GM12878 (cell line): ENCODE measurements at regions not wholly inside any gene's neighbourhood (a gene's known extent, or its start where the extent isn't known, plus 50 kb on each side); places are given as distances from the start of the nearest gene placed in this dataset.
"Not testable (repeated sequence)": the region's sequence is repeated elsewhere in the genome, so short reads cannot be mapped to it uniquely, and the experiment has no call there.

Experiments used
- ATAC-seq: fragments of 200-7000 bp; cut with Tn5 transposase; 3 replicates; pipeline ENCODE4 v1.9.1; 2020; ENCODE audit warnings: mild to moderate bottlenecking, moderate library complexity
- BruUV-seq: library from RNA; stranded (reverse); fragments of 400-500 nt; replicated peaks from 2 replicates; lab custom pipeline; 2021; lab: Mats Ljungman, UMichigan
- CTCF ChIA-PET: fragments of 300-600 bp; sonication (Branson Sonifier 250); formaldehyde crosslinking; extraction: SDS; loops from one replicate; lab custom pipeline; 2021; ENCODE audit warnings: inconsistent platforms; lab: Yijun Ruan, JAX
- POLR2A ChIA-PET: fragments of 350-600 bp; formaldehyde crosslinking; extraction: SDS; loops from one replicate; lab custom pipeline; 2021; ENCODE audit warnings: inconsistent platforms; lab: Charles Lee
- RAD21 ChIA-PET: fragments of 300-600 bp; sonication (Branson Sonifier 250); formaldehyde crosslinking; loops from one replicate; lab custom pipeline; 2023; ENCODE audit warnings: antibody characterized with exemption; ENCODE audit not compliant: unreplicated experiment; lab: Charles Lee
- SMC1A ChIA-PET: fragments of 300-600 bp; sonication (Branson Sonifier 250); formaldehyde crosslinking; loops from one replicate; lab custom pipeline; 2023; ENCODE audit not compliant: unreplicated experiment, uncharacterized antibody; lab: Charles Lee
- DNase-seq: peaks from one replicate; pipeline ENCODE4 v3.0.0-alpha.2; 2011; ENCODE audit warnings: low read depth, low spot score
- FAIRE-seq: peaks from 3 replicates; lab custom pipeline; 2011; peaks lifted over from hg19 to GRCh38; lab: Jason Lieb, UNC
- H2AFZ ChIP-seq: 2 replicates; pipeline ENCODE4 v1.6.0; 2011; ENCODE audit warnings: low read depth, low read length, control low read depth; ENCODE audit not compliant: control insufficient read depth
- H3K27ac ChIP-seq: 2 replicates; pipeline ENCODE4 v1.5.1; 2011; ENCODE audit warnings: control low read depth; ENCODE audit not compliant: control insufficient read depth, insufficient read depth
- H3K27me3 ChIP-seq, 2 experiments: replicated peaks in 1 of 2; 2 replicates each; pipeline versions ENCODE4 v1.6.0 to v1.6.1; 2011; ENCODE audit warnings: low read length in 1 of 2; ENCODE audit not compliant: control insufficient read depth in 2 of 2, insufficient read depth in 2 of 2
- H3K36me3 ChIP-seq, 2 experiments: 2 replicates each; pipeline ENCODE4 v1.5.1; 2011; ENCODE audit warnings: low read length in 1 of 2; ENCODE audit not compliant: control insufficient read depth in 2 of 2, insufficient read depth in 2 of 2
- H3K4me1 ChIP-seq: 2 replicates; pipeline ENCODE4 v1.6.1; 2011; ENCODE audit warnings: mild to moderate bottlenecking, low read length, moderate library complexity, mixed read lengths; ENCODE audit not compliant: control insufficient read depth, insufficient read depth
- H3K4me2 ChIP-seq: 2 replicates; pipeline ENCODE4 v1.6.0; 2011; ENCODE audit warnings: control low read depth; ENCODE audit not compliant: control insufficient read depth, insufficient read depth
- H3K4me3 ChIP-seq: fragments of 200-600 bp; sonication (generic); 2 replicates; pipeline ENCODE4 v1.5.1; 2016
- H3K79me2 ChIP-seq: 2 replicates; pipeline ENCODE4 v1.6.0; 2011; ENCODE audit warnings: low read length; ENCODE audit not compliant: control insufficient read depth, insufficient read depth
- H3K9ac ChIP-seq: 2 replicates; pipeline ENCODE4 v1.8.0; 2011; ENCODE audit warnings: low read length, control low read depth, mixed read lengths; ENCODE audit not compliant: control insufficient read depth, insufficient read depth
- H3K9me3 ChIP-seq: replicated peaks from 3 replicates; pipeline ENCODE4 v1.5.1; 2011; ENCODE audit warnings: mild to moderate bottlenecking, low read length; ENCODE audit not compliant: control insufficient read depth, insufficient read depth
- H4K20me1 ChIP-seq: 2 replicates; pipeline ENCODE4 v1.6.0; 2011; ENCODE audit not compliant: control insufficient read depth, insufficient read depth
- BACH1 ChIP-seq: fragments of 450-650 bp; IDR thresholded peaks from 2 replicates; pipeline ENCODE4 v1.6.1; 2017; ENCODE audit warnings: mild to moderate bottlenecking, borderline replicate concordance
- SMAD5 ChIP-seq: IDR thresholded peaks from 2 replicates; pipeline ENCODE4 v1.6.1; 2016; ENCODE audit warnings: antibody characterized with exemption, low read depth
- WGBS: methylation state at CpG from one replicate; pipeline ENCODE4 v1.1.6; 2016; ENCODE audit warnings: low lambda C conversion rate; ENCODE audit not compliant: insufficient replicate concordance, insufficient coverage; ENCODE audit errors: missing lambda C conversion rate; 5-methylcytosine and 5-hydroxymethylcytosine counted together
- in situ Hi-C: fragments of 300-500 bp; cut with MboI; formaldehyde crosslinking; loops from 9 replicates; pipeline ENCODE4 v1.14.3; 2018; ENCODE audit warnings: mixed read lengths
- intact Hi-C: fragments of 100-400 bp; cut with micrococcal nuclease; formaldehyde crosslinking; loops from one replicate; pipeline ENCODE4 v1.14.2; 2022; ENCODE audit not compliant: unreplicated experiment
- TF ChIP-seq, protein P1 (sequence below): IDR thresholded peaks from 2 replicates; pipeline ENCODE4 v1.6.1; 2011; ENCODE audit warnings: low read depth, low read length, improper control_type of control experiment, borderline replicate concordance
- TF ChIP-seq, protein P2 (sequence below): fragments of 450-650 bp; IDR thresholded peaks from 2 replicates; pipeline ENCODE4 v1.6.1; 2017; ENCODE audit warnings: antibody characterized with exemption, mild to moderate bottlenecking, moderate library complexity

DNA sequence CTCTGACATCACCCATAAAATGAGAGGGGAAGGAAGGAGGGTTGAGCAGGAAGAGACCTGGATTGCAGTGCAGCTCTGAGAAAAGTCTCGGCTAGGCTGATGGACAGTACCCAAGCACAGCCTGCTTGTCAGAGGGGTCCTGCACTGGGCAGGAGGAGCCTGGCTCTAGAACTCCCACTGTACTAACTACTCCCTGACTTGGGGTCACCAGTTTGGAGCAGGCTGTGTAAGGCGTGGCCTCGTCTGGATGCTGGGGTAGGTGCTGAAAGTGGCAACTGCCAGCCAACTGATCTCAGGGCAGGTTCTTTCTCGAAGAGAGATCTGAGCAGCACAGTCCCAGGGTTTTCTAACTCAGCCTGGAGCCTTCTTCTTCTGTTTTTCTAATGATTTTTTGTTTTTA, 176.3 kb downstream of the ATP23 start:
- RAD21 ChIA-PET, result no interaction called here
- 5% methylated on average over 4 of the region's 4 CpGs for WGBS
- Histone ChIP-seq H3K27ac (no peak overlapping the region), H3K4me3 (no peak overlapping the region), H3K9me3 (no peaks in the 10 kb centered on the region), H3K79me2 (no peaks in the 10 kb centered on the region), H2AFZ (no peak overlapping the region), H3K36me3 (no peaks in the 10 kb centered on the region), H3K4me2 (no peak overlapping the region), H4K20me1 (no peaks in the 10 kb centered on the region), H3K9ac (no peak overlapping the region), H3K27me3 (no peaks in the 10 kb centered on the region), H3K4me1 (no peaks in the 10 kb centered on the region)
- TF ChIP-seq, protein P1, sequence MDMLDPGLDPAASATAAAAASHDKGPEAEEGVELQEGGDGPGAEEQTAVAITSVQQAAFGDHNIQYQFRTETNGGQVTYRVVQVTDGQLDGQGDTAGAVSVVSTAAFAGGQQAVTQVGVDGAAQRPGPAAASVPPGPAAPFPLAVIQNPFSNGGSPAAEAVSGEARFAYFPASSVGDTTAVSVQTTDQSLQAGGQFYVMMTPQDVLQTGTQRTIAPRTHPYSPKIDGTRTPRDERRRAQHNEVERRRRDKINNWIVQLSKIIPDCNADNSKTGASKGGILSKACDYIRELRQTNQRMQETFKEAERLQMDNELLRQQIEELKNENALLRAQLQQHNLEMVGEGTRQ, result no peak
- TF ChIP-seq SMAD5 (no peak), BACH1 (no peak)
- TF ChIP-seq, protein P2, sequence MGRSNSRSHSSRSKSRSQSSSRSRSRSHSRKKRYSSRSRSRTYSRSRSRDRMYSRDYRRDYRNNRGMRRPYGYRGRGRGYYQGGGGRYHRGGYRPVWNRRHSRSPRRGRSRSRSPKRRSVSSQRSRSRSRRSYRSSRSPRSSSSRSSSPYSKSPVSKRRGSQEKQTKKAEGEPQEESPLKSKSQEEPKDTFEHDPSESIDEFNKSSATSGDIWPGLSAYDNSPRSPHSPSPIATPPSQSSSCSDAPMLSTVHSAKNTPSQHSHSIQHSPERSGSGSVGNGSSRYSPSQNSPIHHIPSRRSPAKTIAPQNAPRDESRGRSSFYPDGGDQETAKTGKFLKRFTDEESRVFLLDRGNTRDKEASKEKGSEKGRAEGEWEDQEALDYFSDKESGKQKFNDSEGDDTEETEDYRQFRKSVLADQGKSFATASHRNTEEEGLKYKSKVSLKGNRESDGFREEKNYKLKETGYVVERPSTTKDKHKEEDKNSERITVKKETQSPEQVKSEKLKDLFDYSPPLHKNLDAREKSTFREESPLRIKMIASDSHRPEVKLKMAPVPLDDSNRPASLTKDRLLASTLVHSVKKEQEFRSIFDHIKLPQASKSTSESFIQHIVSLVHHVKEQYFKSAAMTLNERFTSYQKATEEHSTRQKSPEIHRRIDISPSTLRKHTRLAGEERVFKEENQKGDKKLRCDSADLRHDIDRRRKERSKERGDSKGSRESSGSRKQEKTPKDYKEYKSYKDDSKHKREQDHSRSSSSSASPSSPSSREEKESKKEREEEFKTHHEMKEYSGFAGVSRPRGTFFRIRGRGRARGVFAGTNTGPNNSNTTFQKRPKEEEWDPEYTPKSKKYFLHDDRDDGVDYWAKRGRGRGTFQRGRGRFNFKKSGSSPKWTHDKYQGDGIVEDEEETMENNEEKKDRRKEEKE, result no peak
- no peak for FAIRE-seq
- CTCF ChIA-PET, result interaction anchor here (1.3 kb wide), 1 partner anchor 8 kb away, joined by 3 read pairs; no protein-coding TSS in a partner anchor
- POLR2A ChIA-PET, result no interaction called here
- no peak for DNase-seq
- SMC1A ChIA-PET, result no interaction called here
- ATAC-seq, result no peak
- BruUV-seq, result no TSS peak
- in situ Hi-C loops, result no loop called here
- intact Hi-C loops, result no loop called here

DNA sequence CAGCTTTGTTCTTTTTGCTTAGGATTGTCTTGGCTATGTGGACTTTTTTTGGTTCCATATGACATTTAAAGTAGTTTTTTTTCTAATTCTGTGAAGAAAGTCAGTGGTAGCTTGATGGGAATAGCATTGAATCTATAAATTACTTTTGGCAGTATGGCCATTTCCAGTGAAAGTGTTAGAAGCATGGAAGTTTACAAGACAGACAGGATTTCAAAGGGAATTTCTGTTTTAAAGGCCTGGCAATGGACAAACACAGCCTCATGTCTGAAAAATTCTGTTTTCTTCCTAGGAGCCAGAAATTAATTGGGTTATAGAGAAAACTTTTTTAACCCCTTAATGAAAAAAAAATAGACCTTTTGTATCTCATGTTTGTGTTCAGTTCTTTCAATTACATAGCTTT, 184.4 kb downstream of the ATP23 start:
- H3K4me3 ChIP-seq, H3K9me3 ChIP-seq, SMC1A ChIA-PET, FAIRE-seq, H3K4me2 ChIP-seq, H3K79me2 ChIP-seq, H3K36me3 ChIP-seq, in situ Hi-C loops, POLR2A ChIA-PET, BruUV-seq, DNase-seq, intact Hi-C loops, H3K9ac ChIP-seq, H3K4me1 ChIP-seq, H3K27ac ChIP-seq, H2AFZ ChIP-seq, H4K20me1 ChIP-seq, H3K27me3 ChIP-seq, RAD21 ChIA-PET, ATAC-seq: not testable (repeated sequence)
- CTCF ChIA-PET, result interaction anchor here (1.0 to 1.5 kb wide), 2 partner anchors 8 to 22 kb away, joined by 3 read pairs; no protein-coding TSS in a partner anchor
